ENCODE measurements at regions not wholly inside any gene's neighbourhood (a gene's known extent, or its start where the extent isn't known, plus 50 kb on each side); places are given as distances from the start of the nearest gene placed in this dataset.

DNA sequence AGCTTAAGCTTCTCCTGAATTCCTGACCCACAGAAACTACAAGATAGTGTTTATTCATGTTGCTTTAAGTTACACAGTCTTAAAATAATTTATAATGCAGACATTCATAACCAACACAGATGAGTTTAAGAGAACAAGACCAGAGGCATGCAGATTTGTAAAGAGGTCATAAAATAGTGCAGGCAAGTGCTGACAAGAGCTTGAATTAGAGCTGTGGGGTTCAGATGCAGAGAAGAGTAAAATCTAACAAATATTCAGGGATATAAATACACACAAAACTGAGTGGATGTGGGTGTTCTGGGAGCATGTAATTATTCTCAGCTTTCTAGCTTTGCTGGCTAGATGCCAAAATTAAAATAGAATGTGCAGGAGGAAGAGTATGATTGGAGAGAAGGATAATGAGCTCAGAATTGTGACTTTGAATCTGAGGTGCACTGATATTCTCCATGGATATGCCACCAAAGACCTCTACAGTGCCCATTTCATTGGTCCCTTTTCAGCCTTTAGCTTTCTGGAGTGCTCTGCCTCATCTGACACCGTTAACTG, 291.9 kb upstream of the SGK1 start:
- TF ChIP-seq, protein P1, sequence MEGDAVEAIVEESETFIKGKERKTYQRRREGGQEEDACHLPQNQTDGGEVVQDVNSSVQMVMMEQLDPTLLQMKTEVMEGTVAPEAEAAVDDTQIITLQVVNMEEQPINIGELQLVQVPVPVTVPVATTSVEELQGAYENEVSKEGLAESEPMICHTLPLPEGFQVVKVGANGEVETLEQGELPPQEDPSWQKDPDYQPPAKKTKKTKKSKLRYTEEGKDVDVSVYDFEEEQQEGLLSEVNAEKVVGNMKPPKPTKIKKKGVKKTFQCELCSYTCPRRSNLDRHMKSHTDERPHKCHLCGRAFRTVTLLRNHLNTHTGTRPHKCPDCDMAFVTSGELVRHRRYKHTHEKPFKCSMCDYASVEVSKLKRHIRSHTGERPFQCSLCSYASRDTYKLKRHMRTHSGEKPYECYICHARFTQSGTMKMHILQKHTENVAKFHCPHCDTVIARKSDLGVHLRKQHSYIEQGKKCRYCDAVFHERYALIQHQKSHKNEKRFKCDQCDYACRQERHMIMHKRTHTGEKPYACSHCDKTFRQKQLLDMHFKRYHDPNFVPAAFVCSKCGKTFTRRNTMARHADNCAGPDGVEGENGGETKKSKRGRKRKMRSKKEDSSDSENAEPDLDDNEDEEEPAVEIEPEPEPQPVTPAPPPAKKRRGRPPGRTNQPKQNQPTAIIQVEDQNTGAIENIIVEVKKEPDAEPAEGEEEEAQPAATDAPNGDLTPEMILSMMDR (IDR thresholded peaks at IDR 0.05 in 8 of 11, conservative IDR thresholded peaks at IDR 0.05 in 3 of 11), result no peak
- no peak for TF ChIP-seq POLR2A (IDR thresholded peaks at IDR 0.05)

Data from spleen (tissue), 7 donors.